Tibial nerve (tissue), 4 donors: ENCODE measurements at regions not wholly inside any gene's neighbourhood (a gene's known extent, or its start where the extent isn't known, plus 50 kb on each side); places are given as distances from the start of the nearest gene placed in this dataset.

Source experiments
- CTCF ChIP-seq, 5 experiments: fragments of 200-600 bp in 3 of 5; fragments of 450-650 bp in 2 of 5; sonication (generic) in 3 of 5; IDR thresholded peaks; one replicate each; pipeline ENCODE4 v1.5.1; 2016 to 2019; ENCODE audit warnings: antibody characterized with exemption in 5 of 5, mild to moderate bottlenecking in 3 of 5, moderate library complexity in 2 of 5
- EP300 ChIP-seq, 2 donors: sonication (generic); formaldehyde crosslinking; IDR thresholded peaks; one replicate each; pipeline ENCODE4 v1.6.1; 2017; ENCODE audit warnings: antibody characterized with exemption in 2 of 2, mild to moderate bottlenecking in 1 of 2
- POLR2A ChIP-seq, 2 donors: fragments of 450-650 bp; IDR thresholded peaks; one replicate each; pipeline ENCODE4 v1.6.1; 2017; ENCODE audit warnings: antibody characterized with exemption in 2 of 2, mild to moderate bottlenecking in 2 of 2, moderate library complexity in 2 of 2

- no peak for TF ChIP-seq CTCF (IDR thresholded peaks at IDR 0.05)
- no peak for TF ChIP-seq EP300 (IDR thresholded peaks at IDR 0.05)
- no peak for TF ChIP-seq POLR2A (IDR thresholded peaks at IDR 0.05)
These were observed 59.2 kb upstream of the ATP5PO start for GRCh38 chr21:33974513-33975468.
